HepG2 (cell line): ENCODE measurements at regions not wholly inside any gene's neighbourhood (a gene's known extent, or its start where the extent isn't known, plus 50 kb on each side); places are given as distances from the start of the nearest gene placed in this dataset.

ENCODE experiments used
- ATAC-seq: fragments of 200-7000 bp; cut with Tn5 transposase; 3 replicates; pipeline ENCODE4 v1.9.1; 2020; ENCODE audit warnings: mild to moderate bottlenecking, moderate library complexity
- BruUV-seq: library from RNA; stranded (reverse); fragments of 400-500 nt; replicated peaks from 2 replicates; lab custom pipeline; 2021; lab: Mats Ljungman, UMichigan
- CTCF ChIA-PET: fragments of 300-600 bp; formaldehyde crosslinking; extraction: SDS; loops from one replicate; lab custom pipeline; 2021; ENCODE audit warnings: low total read pairs, inconsistent platforms, low intra/inter-chr PET ratio; lab: Yijun Ruan, JAX
- POLR2A ChIA-PET: fragments of 350-600 bp; sonication (Branson Sonifier 250); formaldehyde crosslinking; loops from one replicate; lab custom pipeline; 2020; ENCODE audit warnings: antibody characterized with exemption, inconsistent platforms; lab: Yijun Ruan, JAX
- DNase-seq: peaks from one replicate; pipeline ENCODE4 v3.0.0-alpha.2; 2015; ENCODE audit warnings: low spot score
- FAIRE-seq: peaks from 3 replicates; lab custom pipeline; 2011; peaks lifted over from hg19 to GRCh38; lab: Jason Lieb, UNC
- H2AFZ ChIP-seq: one replicate; pipeline ENCODE4 v1.6.1; 2011; ENCODE audit warnings: low read length, inconsistent platforms
- H3K27ac ChIP-seq: fragments of 300-600 bp; 3 replicates; pipeline ENCODE4 v1.8.0; 2011; ENCODE audit warnings: mixed run types, mild to moderate bottlenecking, mixed read lengths, low read length, inconsistent platforms; ENCODE audit not compliant: insufficient read depth; ENCODE audit errors: extremely low read length
- H3K27me3 ChIP-seq, 2 experiments: fragments of 200-600 bp in 1 of 2; 2 replicates in 1 of 2; 3 replicates in 1 of 2; pipeline versions ENCODE4 v1.6.0 to v1.8.0; 2011; ENCODE audit warnings: low read length in 2 of 2, mild to moderate bottlenecking in 2 of 2, moderate library complexity in 2 of 2, inconsistent platforms in 1 of 2; ENCODE audit not compliant: insufficient read depth in 2 of 2, control insufficient read depth in 1 of 2
- H3K36me3 ChIP-seq, 2 experiments: fragments of 200-600 bp in 1 of 2; replicated peaks in 1 of 2; 2 replicates in 1 of 2; 3 replicates in 1 of 2; pipeline versions ENCODE4 v1.5.1 to v1.8.0; 2011; ENCODE audit warnings: low read length in 2 of 2, inconsistent platforms in 1 of 2; ENCODE audit not compliant: insufficient read depth in 2 of 2, control insufficient read depth in 1 of 2
- H3K4me1 ChIP-seq: 2 replicates; pipeline ENCODE4 v1.5.1; 2012; ENCODE audit warnings: low read length, inconsistent platforms; ENCODE audit not compliant: insufficient read depth
- H3K4me2 ChIP-seq: 2 replicates; pipeline ENCODE4 v1.6.0; 2011; ENCODE audit warnings: low read depth, low read length, inconsistent platforms
- H3K4me3 ChIP-seq, 3 experiments: fragments of 200-600 bp in 1 of 3; sonication (generic), shearing (Covaris generic) in 1 of 3; replicated peaks in 1 of 3; 2 replicates each; pipeline ENCODE4 v1.5.1; 2011 to 2016; ENCODE audit warnings: low read length in 3 of 3, inconsistent platforms in 2 of 3, low read depth in 2 of 3, mild to moderate bottlenecking in 2 of 3, control low read depth in 1 of 3, mixed read lengths in 1 of 3; ENCODE audit not compliant: insufficient read depth in 1 of 3
- H3K79me2 ChIP-seq: one replicate; pipeline ENCODE4 v1.6.1; 2011; ENCODE audit warnings: low read length, inconsistent platforms; ENCODE audit not compliant: insufficient read depth
- H3K9ac ChIP-seq: 2 replicates; pipeline ENCODE4 v1.6.0; 2011; ENCODE audit warnings: mild to moderate bottlenecking, low read depth, low read length, inconsistent platforms; ENCODE audit not compliant: insufficient read depth
- H3K9me3 ChIP-seq: 2 replicates; pipeline ENCODE4 v1.5.1; 2012; ENCODE audit warnings: mild to moderate bottlenecking, low read length
- H4K20me1 ChIP-seq: 2 replicates; pipeline ENCODE4 v1.6.0; 2011; ENCODE audit warnings: inconsistent platforms, mild to moderate bottlenecking, low read length, moderate library complexity; ENCODE audit not compliant: insufficient read depth
- FOXA1 ChIP-seq, 2 experiments: fragments of 450-650 bp in 1 of 2; sonication (generic) in 1 of 2; formaldehyde crosslinking in 1 of 2; IDR thresholded peaks; 2 replicates each; pipeline versions ENCODE4 v1.4.0 to v1.6.1; 2016 to 2020; ENCODE audit warnings: missing genetic modification reagents in 1 of 2
- KDM5B ChIP-seq: sonication (generic); formaldehyde crosslinking; IDR thresholded peaks from 2 replicates; pipeline ENCODE4 v1.4.0; 2020; ENCODE audit warnings: missing genetic modification reagents, mild to moderate bottlenecking, borderline replicate concordance
- WGBS: methylation state at CpG from one replicate; pipeline ENCODE4 v1.1.6; 2017; ENCODE audit warnings: low lambda C conversion rate; 5-methylcytosine and 5-hydroxymethylcytosine counted together
- in situ Hi-C: cut with HindIII; loops from 2 replicates; pipeline ENCODE4 v1.10.0; 2017; ENCODE audit warnings: low pct_unique_long_range_greater_than_20kb; ENCODE audit not compliant: extremely low pct_ligation_motif_present
- intact Hi-C: fragments of 100-400 bp; cut with micrococcal nuclease; formaldehyde crosslinking; loops from one replicate; pipeline ENCODE4 v1.10.0; 2022; ENCODE audit not compliant: unreplicated experiment
- TF ChIP-seq, protein P1 (sequence below): sonication (generic); formaldehyde crosslinking; IDR thresholded peaks from 2 replicates; pipeline ENCODE4 v1.4.0; 2020; ENCODE audit warnings: mild to moderate bottlenecking, missing genetic modification reagents

DNA sequence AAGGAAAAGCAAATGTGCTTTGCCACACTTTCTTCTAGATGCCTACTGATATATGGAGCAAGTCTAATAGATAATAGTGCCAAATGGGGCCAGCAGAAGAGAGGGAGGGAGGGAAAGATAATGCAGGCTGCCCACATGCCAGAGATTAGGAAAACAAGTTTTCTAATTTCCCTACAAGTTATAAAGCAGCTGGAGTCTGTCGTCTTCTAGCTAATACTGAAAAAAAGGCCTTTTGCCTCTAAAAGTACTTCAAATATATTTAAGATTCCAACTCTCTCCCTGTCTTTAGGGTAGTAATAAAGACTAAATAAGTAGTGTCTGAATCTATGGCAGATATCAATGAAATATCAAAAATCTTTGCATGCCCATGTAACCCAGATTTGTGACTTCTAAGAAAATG lies 632.0 kb upstream of the MIR17HG start:
- no peak overlapping the region for H3K4me2 ChIP-seq
- ChIA-PET POLR2A (no interaction called here), CTCF (no interaction called here)
- no peaks in the 10 kb centered on the region for H3K79me2 ChIP-seq
- 0% methylated on average over 1 of the region's 1 CpG for WGBS
- H3K4me1 ChIP-seq, result no peaks in the 10 kb centered on the region
- intact Hi-C loops (no loop called here), in situ Hi-C loops (no loop called here)
- H3K9me3 ChIP-seq, result peaks cover 4% of the 10 kb centered on the region; the same call in 1 of the 2 replicates
- no TSS peak for BruUV-seq
- no peaks in the 10 kb centered on the region for H4K20me1 ChIP-seq
- H3K9ac ChIP-seq, result no peak overlapping the region
- DNase-seq (no peak), ATAC-seq (no peak), FAIRE-seq (no peak)
- no peak overlapping the region for H3K27ac ChIP-seq
- TF ChIP-seq FOXA1 (IDR thresholded peaks at IDR 0.05) (no peak), FOXA1 (CRISPR knock-in tag; IDR thresholded peaks at IDR 0.05) (no peak), KDM5B (CRISPR knock-in tag) (no peak)
- TF ChIP-seq, protein P1, sequence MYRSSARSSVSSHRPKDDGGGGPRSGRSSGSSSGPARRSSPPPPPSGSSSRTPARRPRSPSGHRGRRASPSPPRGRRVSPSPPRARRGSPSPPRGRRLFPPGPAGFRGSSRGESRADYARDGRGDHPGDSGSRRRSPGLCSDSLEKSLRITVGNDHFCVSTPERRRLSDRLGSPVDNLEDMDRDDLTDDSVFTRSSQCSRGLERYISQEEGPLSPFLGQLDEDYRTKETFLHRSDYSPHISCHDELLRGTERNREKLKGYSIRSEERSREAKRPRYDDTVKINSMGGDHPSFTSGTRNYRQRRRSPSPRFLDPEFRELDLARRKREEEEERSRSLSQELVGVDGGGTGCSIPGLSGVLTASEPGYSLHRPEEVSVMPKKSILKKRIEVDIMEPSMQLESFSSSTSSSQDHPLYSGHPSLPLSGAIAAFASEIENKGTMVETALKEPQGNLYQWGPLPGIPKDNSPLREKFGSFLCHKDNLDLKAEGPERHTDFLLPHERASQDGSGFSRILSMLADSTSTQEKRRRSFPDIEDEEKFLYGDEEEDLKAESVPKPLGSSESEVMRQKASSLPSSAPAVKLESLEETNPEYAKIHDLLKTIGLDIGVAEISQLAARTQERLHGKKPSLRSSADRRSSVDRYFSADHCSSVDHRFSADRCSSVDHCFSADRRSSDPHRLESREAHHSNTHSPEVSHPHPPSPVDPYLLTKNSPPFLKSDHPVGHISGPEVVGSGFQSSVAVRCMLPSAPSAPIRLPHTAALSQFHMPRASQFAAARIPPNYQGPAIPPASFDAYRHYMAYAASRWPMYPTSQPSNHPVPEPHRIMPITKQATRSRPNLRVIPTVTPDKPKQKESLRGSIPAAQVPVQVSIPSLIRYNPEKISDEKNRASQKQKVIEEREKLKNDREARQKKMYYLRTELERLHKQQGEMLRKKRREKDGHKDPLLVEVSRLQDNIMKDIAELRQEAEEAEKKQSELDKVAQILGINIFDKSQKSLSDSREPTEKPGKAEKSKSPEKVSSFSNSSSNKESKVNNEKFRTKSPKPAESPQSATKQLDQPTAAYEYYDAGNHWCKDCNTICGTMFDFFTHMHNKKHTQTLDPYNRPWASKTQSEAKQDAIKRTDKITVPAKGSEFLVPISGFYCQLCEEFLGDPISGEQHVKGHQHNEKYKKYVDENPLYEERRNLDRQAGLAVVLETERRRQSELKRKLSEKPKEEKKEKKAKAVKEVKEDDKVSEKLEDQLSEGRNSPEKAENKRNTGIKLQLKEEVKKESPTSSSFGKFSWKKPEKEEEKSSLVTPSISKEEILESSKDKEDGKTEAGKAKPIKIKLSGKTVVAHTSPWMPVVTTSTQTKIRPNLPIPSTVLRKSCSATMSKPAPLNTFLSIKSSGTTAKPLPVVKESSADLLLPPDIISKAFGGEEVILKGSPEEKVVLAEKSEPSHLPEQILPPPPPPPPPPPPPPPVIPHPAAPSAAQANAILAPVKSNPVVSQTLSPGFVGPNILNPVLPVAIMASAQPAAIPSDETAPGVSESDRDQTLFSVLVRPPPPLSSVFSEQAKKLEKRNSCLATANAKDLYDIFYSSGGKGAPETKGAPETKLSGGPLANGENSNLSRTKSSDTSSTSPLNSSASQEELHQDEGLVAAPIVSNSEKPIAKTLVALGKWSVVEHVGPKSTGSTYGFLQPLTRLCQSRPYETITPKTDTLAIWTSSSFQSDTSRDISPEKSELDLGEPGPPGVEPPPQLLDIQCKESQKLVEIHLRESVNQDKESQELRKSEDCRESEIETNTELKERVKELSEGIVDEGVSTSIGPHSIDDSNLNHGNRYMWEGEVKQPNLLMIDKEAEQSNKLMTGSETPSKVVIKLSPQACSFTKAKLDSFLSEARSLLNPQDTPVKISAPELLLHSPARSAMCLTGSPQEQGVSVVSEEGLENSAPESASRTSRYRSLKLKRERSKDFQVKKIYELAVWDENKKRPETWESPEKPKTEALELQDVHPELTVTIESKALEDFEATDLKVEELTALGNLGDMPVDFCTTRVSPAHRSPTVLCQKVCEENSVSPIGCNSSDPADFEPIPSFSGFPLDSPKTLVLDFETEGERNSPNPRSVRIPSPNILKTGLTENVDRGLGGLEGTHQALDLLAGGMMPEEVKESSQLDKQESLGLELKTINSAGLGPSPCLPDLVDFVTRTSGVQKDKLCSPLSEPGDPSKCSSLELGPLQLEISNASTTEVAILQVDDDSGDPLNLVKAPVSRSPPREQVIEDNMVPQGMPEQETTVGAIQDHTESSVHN (CRISPR knock-in tag), result no peak
- H3K36me3 ChIP-seq, result no peaks in the 10 kb centered on the region
- H3K27me3 ChIP-seq, result no peaks in the 10 kb centered on the region
- H3K4me3 ChIP-seq, result no peak overlapping the region
- H2AFZ ChIP-seq, result no peak overlapping the region
